ENCODE measurements at regions not wholly inside any gene's neighbourhood (a gene's known extent, or its start where the extent isn't known, plus 50 kb on each side); places are given as distances from the start of the nearest gene placed in this dataset.

DNA sequence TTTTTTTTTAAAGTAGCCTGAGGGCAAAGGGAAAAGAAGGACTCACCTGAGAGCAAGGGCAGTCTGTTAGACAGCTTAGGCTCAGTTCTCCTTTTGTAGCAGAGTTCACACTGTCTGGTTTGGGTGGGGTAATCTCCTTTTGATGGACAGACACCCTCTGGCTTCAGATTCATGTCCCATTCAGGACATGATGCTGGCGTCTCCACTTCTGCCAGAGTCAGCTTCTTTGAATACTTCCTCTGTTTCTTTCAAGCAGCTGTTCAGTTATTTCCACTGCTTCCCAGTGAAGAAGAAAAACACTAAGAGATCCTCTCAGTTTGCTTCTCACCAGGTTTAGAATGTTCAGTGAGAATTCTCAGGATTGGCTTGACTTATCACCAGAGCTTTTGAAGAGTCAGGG is 79.0 kb upstream of the HSD17B12 start:
- no peaks in the 10 kb centered on the region for H3K27me3 ChIP-seq
- H3K4me1 ChIP-seq = peaks cover 0 to 1% (median 0%) of the 10 kb centered on the region in 4 donors
- DNase-seq = no peak
- intact Hi-C loops (cut with DNase I) = no loop called here
- no peaks in the 10 kb centered on the region for H3K36me3 ChIP-seq
- H3K9me3 ChIP-seq = peaks cover 0 to 2% (median 0%) of the 10 kb centered on the region in 4 donors
- 48 to 68% methylated on average over 1 of the region's 1 CpG for WGBS, 2 donors
- H3K27ac ChIP-seq = no peak overlapping the region
- no peak overlapping the region for H3K4me3 ChIP-seq
- no peak for TF ChIP-seq POLR2AphosphoS5 (IDR thresholded peaks at IDR 0.05)
- TF ChIP-seq, protein P1, sequence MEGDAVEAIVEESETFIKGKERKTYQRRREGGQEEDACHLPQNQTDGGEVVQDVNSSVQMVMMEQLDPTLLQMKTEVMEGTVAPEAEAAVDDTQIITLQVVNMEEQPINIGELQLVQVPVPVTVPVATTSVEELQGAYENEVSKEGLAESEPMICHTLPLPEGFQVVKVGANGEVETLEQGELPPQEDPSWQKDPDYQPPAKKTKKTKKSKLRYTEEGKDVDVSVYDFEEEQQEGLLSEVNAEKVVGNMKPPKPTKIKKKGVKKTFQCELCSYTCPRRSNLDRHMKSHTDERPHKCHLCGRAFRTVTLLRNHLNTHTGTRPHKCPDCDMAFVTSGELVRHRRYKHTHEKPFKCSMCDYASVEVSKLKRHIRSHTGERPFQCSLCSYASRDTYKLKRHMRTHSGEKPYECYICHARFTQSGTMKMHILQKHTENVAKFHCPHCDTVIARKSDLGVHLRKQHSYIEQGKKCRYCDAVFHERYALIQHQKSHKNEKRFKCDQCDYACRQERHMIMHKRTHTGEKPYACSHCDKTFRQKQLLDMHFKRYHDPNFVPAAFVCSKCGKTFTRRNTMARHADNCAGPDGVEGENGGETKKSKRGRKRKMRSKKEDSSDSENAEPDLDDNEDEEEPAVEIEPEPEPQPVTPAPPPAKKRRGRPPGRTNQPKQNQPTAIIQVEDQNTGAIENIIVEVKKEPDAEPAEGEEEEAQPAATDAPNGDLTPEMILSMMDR (IDR thresholded peaks at IDR 0.05) = no peak
- no peak for TF ChIP-seq POLR2A (IDR thresholded peaks at IDR 0.05)
- no peak for TF ChIP-seq EP300 (IDR thresholded peaks at IDR 0.05)

DNA sequence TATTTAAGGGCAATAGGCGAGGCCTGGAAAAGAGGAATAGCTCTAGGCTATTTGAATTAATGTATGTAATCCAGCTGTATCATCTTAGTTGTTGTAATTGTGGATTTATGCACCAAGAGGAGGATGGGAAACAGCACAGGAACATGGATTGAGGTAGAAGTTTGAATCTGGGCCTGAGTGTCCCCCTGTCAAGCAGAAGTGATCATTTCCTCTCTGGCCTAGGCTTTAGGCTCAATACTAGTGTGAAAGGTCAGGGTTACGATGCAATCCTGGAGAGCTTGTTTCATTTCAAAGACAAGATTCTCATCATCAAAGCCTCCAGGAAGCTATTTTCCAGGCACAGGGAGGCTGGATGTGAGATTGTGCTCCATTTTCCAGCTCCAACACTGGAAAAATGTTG is 77.9 kb upstream of the HSD17B12 start:
- H3K36me3 ChIP-seq = no peaks in the 10 kb centered on the region
- H3K9me3 ChIP-seq = peaks cover 0 to 2% (median 0%) of the 10 kb centered on the region in 4 donors
- WGBS, 2 donors = 80 to 87% methylated on average over 2 of the region's 2 CpGs
- H3K4me3 ChIP-seq = no peak overlapping the region
- H3K27ac ChIP-seq = no peak overlapping the region
- peaks cover 0 to 1% (median 0%) of the 10 kb centered on the region in 4 donors for H3K4me1 ChIP-seq
- DNase-seq = no peak
- H3K27me3 ChIP-seq = no peaks in the 10 kb centered on the region
- TF ChIP-seq, protein P1 (IDR thresholded peaks at IDR 0.05) = no peak
- no peak for TF ChIP-seq POLR2AphosphoS5 (IDR thresholded peaks at IDR 0.05)
- TF ChIP-seq EP300 (IDR thresholded peaks at IDR 0.05) = no peak
- TF ChIP-seq POLR2A (IDR thresholded peaks at IDR 0.05) = no peak
- intact Hi-C loops (cut with DNase I) = no loop called here

DNA sequence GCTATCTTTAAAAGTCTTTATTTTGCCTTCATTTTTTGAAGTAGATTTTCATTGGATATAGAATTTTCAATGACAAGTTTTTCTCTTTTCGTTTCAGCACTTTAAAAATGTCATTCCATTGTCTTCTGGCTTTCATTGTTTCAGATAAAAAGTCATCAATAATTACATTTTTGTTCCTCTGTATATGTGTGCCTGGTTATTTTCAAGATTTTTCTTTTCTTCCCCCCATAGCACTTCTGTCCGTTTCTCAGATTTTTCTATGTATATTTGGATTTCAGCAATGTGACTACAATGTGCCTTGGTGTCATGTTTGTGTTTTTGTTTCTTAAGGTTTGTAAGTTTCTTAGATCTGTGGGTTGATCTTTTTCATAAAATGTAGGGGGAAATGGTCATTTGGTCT is 66.3 kb upstream of the HSD17B12 start:
- no peaks in the 10 kb centered on the region for H3K27me3 ChIP-seq
- H3K27ac ChIP-seq = no peak overlapping the region
- peaks cover 0 to 6% (median 0%) of the 10 kb centered on the region in 4 donors for H3K9me3 ChIP-seq
- no peaks in the 10 kb centered on the region for H3K4me1 ChIP-seq
- no peaks in the 10 kb centered on the region for H3K36me3 ChIP-seq
- WGBS, 2 donors = 79 to 81% methylated on average over 2 of the region's 2 CpGs
- intact Hi-C loops (cut with DNase I) = no loop called here
- DNase-seq = no peak
- H3K4me3 ChIP-seq = no peak overlapping the region
- no peak for TF ChIP-seq POLR2A (IDR thresholded peaks at IDR 0.05)
- no peak for TF ChIP-seq POLR2AphosphoS5 (IDR thresholded peaks at IDR 0.05)
- TF ChIP-seq, protein P1 (IDR thresholded peaks at IDR 0.05) = no peak
- no peak for TF ChIP-seq EP300 (IDR thresholded peaks at IDR 0.05)

DNA sequence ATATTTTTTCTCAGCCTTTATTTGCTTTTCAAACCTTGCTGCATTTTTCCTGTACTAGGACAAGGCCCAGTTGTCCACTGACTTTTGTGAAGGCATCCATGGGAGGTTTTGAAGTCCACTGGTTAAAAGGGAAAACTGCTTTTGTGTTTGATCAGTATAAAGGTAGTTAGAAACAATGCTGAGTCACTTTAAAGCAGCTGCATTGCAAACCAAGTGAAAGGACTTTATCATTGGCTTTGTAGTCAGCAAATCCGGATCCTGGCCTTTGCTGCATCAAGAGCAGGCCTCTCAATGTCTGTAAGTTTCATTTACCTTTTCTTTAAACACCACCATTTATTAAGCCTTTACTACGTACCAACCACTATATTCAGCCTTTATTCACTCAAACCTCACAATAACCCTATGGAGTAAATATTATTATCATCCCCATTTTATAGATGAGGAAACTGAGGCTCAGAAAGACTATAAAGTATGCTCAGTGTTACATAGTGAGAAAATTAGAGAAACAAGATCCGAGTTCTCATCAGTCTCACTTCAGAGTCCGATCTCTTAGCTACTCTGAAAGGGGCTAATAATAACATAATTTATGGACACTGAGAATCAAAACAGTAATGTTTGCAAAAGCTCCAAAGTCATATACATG is 60.6 kb upstream of the HSD17B12 start:
- Histone ChIP-seq H3K27me3 (no peaks in the 10 kb centered on the region), H3K36me3 (no peaks in the 10 kb centered on the region), H3K9me3 (no peaks in the 10 kb centered on the region), H3K4me1 (no peaks in the 10 kb centered on the region), H3K4me3 (no peak overlapping the region), H3K27ac (no peak overlapping the region)
- no peak for DNase-seq
- intact Hi-C loops (cut with DNase I) = no loop called here
- TF ChIP-seq, protein P1 (IDR thresholded peaks at IDR 0.05) = no peak
- TF ChIP-seq POLR2A (IDR thresholded peaks at IDR 0.05) = no peak
- TF ChIP-seq EP300 (IDR thresholded peaks at IDR 0.05) = no peak
- TF ChIP-seq POLR2AphosphoS5 (IDR thresholded peaks at IDR 0.05) = no peak
- 85 to 87% methylated on average over 4 of the region's 4 CpGs for WGBS, 2 donors

DNA sequence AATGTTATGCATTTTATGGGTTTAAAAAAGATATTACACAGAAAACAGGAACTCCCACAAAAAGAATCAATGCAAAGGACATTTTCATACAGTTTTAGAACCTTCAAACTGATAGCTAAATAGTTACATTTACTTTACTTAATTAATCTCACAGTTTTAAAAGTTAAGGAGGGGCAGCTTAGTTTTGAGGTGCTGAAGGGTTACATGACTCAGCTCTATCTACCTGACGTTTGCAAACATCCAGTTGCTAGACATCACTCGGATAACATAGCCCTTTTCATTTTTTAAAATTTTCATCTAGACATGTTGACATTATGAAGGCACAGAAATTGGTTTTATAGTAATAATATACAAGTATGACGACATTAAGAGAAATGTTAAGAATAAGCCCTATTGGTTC is 53.7 kb upstream of the HSD17B12 start:
- H3K27me3 ChIP-seq = peaks cover 0 to 9% (median 2%) of the 10 kb centered on the region in 3 donors

More for the DNA sequence above, 53.7 kb upstream of the HSD17B12 start:
- TF ChIP-seq, protein P1 (IDR thresholded peaks at IDR 0.05) = no peak
- Histone ChIP-seq H3K27ac (no peak overlapping the region), H3K4me1 (no peaks in the 10 kb centered on the region), H3K9me3 (no peaks in the 10 kb centered on the region), H3K36me3 (no peaks in the 10 kb centered on the region), H3K4me3 (no peak overlapping the region)
- 37 to 52% methylated on average over 3 of the region's 3 CpGs for WGBS, 2 donors
- intact Hi-C loops (cut with DNase I) = no loop called here
- DNase-seq = no peak

Data from sigmoid colon (tissue), 6 donors.